Neuronal stem cell (in vitro differentiated cells): ENCODE measurements at regions not wholly inside any gene's neighbourhood (a gene's known extent, or its start where the extent isn't known, plus 50 kb on each side); places are given as distances from the start of the nearest gene placed in this dataset.

ENCODE experiments used
- DNase-seq: peaks from one replicate; pipeline ENCODE4 v3.0.0-alpha.2; 2013; ENCODE audit warnings: low spot score
- H2AFZ ChIP-seq: one replicate; pipeline ENCODE4 v1.6.1; 2013; ENCODE audit warnings: mild to moderate bottlenecking, low read length, inconsistent platforms
- H2AK5ac ChIP-seq: 2 replicates; pipeline ENCODE4 v1.6.1; 2013; ENCODE audit warnings: low read depth, mild to moderate bottlenecking, inconsistent platforms, low read length, moderate library complexity, mixed read lengths
- H2BK120ac ChIP-seq: 2 replicates; pipeline ENCODE4 v1.6.1; 2013; ENCODE audit warnings: low read depth, mild to moderate bottlenecking, inconsistent platforms, low read length, moderate library complexity, mixed read lengths
- H2BK12ac ChIP-seq: one replicate; pipeline ENCODE4 v1.6.1; 2013; ENCODE audit warnings: low read length, inconsistent platforms
- H2BK15ac ChIP-seq: 2 replicates; pipeline ENCODE4 v1.6.1; 2013; ENCODE audit warnings: mild to moderate bottlenecking, low read length, inconsistent platforms, mixed read lengths
- H2BK5ac ChIP-seq: one replicate; pipeline ENCODE4 v1.6.1; 2013; ENCODE audit warnings: inconsistent platforms, mild to moderate bottlenecking, low read length, moderate library complexity
- H3K14ac ChIP-seq: one replicate; pipeline ENCODE4 v1.6.1; 2013; ENCODE audit warnings: low read length, inconsistent platforms
- H3K18ac ChIP-seq: 2 replicates; pipeline ENCODE4 v1.6.1; 2013; ENCODE audit warnings: low read length, inconsistent platforms
- H3K23ac ChIP-seq: 2 replicates; pipeline ENCODE4 v1.6.1; 2013; ENCODE audit warnings: low read depth, mild to moderate bottlenecking, mixed read lengths, low read length, inconsistent platforms; ENCODE audit not compliant: poor library complexity
- H3K27ac ChIP-seq: replicated peaks from 3 replicates; pipeline ENCODE4 v1.5.1; 2013; ENCODE audit warnings: low read length, inconsistent platforms
- H3K27me3 ChIP-seq, 3 experiments: 2 replicates each; pipeline ENCODE4 v1.6.1; 2013; ENCODE audit warnings: low read length in 3 of 3, mild to moderate bottlenecking in 2 of 3, inconsistent platforms in 1 of 3, low read depth in 1 of 3, mixed read lengths in 1 of 3, moderate library complexity in 1 of 3; ENCODE audit not compliant: control insufficient read depth in 3 of 3, insufficient read depth in 3 of 3
- H3K36me3 ChIP-seq, 2 donors: replicated peaks in 1 of 2; 2 replicates each; pipeline ENCODE4 v1.6.1; 2013; ENCODE audit warnings: low read length in 2 of 2; ENCODE audit not compliant: control insufficient read depth in 2 of 2, insufficient read depth in 2 of 2
- H3K4ac ChIP-seq: 2 replicates; pipeline ENCODE4 v1.6.1; 2013; ENCODE audit warnings: inconsistent platforms, mild to moderate bottlenecking, low read length, moderate library complexity
- H3K4me1 ChIP-seq, 2 donors: 1 replicate in 1 of 2; 2 replicates in 1 of 2; pipeline ENCODE4 v1.6.1; 2013; ENCODE audit warnings: low read length in 2 of 2, low read depth in 1 of 2; ENCODE audit not compliant: control insufficient read depth in 2 of 2, insufficient read depth in 1 of 2
- H3K4me2 ChIP-seq: one replicate; pipeline ENCODE4 v1.6.1; 2013; ENCODE audit warnings: mild to moderate bottlenecking, low read length, inconsistent platforms; ENCODE audit not compliant: insufficient read depth, poor library complexity, severe bottlenecking
- H3K4me3 ChIP-seq, 2 donors: 2 replicates each; pipeline ENCODE4 v1.5.1; 2013; ENCODE audit warnings: low read length in 2 of 2, mild to moderate bottlenecking in 2 of 2, inconsistent platforms in 1 of 2, moderate library complexity in 1 of 2
- H3K79me1 ChIP-seq: one replicate; pipeline ENCODE4 v1.6.1; 2013; ENCODE audit warnings: low read depth, mild to moderate bottlenecking, inconsistent platforms, low read length, moderate library complexity
- H3K9ac ChIP-seq: one replicate; pipeline ENCODE4 v1.6.1; 2013; ENCODE audit warnings: mild to moderate bottlenecking, low read depth, low read length, inconsistent platforms; ENCODE audit not compliant: poor library complexity
- H3K9me3 ChIP-seq, 2 donors: replicated peaks in 1 of 2; 2 replicates each; pipeline versions ENCODE3 to v1.6.1; 2013; ENCODE audit warnings: low read length in 2 of 2, mild to moderate bottlenecking in 2 of 2, inconsistent platforms in 1 of 2, low read depth in 1 of 2, mixed read lengths in 1 of 2, moderate library complexity in 1 of 2; ENCODE audit not compliant: control insufficient read depth in 2 of 2, insufficient read depth in 1 of 2
- H4K8ac ChIP-seq: one replicate; pipeline ENCODE4 v1.6.1; 2013; ENCODE audit warnings: low read depth, mild to moderate bottlenecking, inconsistent platforms, low read length, moderate library complexity
- H4K91ac ChIP-seq: one replicate; pipeline ENCODE4 v1.6.1; 2013; ENCODE audit warnings: low read length, low read depth, mild to moderate bottlenecking, inconsistent platforms; ENCODE audit not compliant: poor library complexity
- WGBS, 2 donors: extraction: QIAGEN DNeasy Blood & Tissue Kit; methylation state at CpG; one replicate each; pipeline ENCODE4 v1.1.7; 2013; ENCODE audit warnings: missing lambda C conversion rate in 2 of 2, mixed read lengths in 1 of 2; ENCODE audit not compliant: insufficient read length in 2 of 2, insufficient replicate concordance in 1 of 2; ENCODE audit errors: extremely low coverage in 2 of 2; 5-methylcytosine and 5-hydroxymethylcytosine counted together

GRCh38 chr1:38783640-38784229 lies 75.8 kb downstream of the RRAGC start:
- H3K27me3 ChIP-seq, result peaks cover 0 to 38% (median 0%) of the 10 kb centered on the region in 3 experiments
- no peak overlapping the region for H2BK15ac ChIP-seq
- no peak overlapping the region for H2BK5ac ChIP-seq
- no peak overlapping the region for H2AK5ac ChIP-seq
- H3K4me2 ChIP-seq, result no peak overlapping the region
- no peaks in the 10 kb centered on the region for H3K36me3 ChIP-seq
- peak overlapping the region in 1 of 2 donors; percentile 26 for H3K4me3 ChIP-seq
- H3K4me1 ChIP-seq, result peaks cover 8 to 16% of the 10 kb centered on the region in 2 donors
- no peak for DNase-seq
- no CpG with 5 or more reads among the region's 34 CpGs for WGBS, 2 donors
- no peak overlapping the region for H2BK120ac ChIP-seq
- H2AFZ ChIP-seq, result peak overlapping the region; percentile 76
- H3K14ac ChIP-seq, result peak overlapping the region; percentile 82
- H3K4ac ChIP-seq, result no peak overlapping the region
- H2BK12ac ChIP-seq, result peak overlapping the region; percentile 36
- no peak overlapping the region for H4K91ac ChIP-seq
- no peaks in the 10 kb centered on the region for H3K79me1 ChIP-seq
- no peak overlapping the region for H4K8ac ChIP-seq
- H3K9me3 ChIP-seq, result no peaks in the 10 kb centered on the region
- H3K27ac ChIP-seq, result no peak overlapping the region
- peak overlapping the region; percentile 88 for H3K18ac ChIP-seq
- peak overlapping the region; percentile 48 for H3K23ac ChIP-seq
- H3K9ac ChIP-seq, result no peak overlapping the region

DNA sequence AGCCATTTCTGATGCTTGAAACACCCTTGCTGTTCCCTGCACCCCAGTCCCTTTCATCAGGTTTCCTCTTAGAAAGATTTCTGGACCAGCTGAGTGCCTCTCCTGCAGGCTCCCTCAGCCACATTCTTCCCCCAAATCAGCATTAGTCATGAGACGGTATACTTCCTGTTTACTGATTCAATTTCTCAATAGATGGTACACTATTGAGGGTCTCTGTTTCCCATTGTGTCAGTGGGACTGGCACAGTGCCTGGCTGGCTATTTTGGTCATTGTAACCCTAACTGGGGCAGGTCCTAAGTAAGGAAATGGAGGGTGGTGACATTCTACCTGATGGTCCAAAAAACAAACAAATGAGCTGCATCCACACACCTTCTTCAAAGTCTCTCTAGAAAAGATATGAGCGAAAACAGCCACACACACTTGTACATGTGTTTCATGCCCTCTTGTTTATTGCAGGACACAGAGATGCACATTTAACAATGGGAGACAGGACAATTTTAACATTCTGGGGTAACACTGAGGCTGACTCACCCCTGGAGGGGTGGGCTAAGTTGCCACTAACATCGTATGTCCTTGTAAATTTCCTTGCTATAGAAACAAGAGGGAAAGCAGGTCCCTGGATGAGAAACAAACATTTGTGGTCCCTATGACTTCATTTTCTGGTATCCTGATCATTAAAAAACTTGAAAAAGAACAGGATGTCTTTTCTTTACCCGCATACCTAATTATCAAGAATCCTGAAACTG lies 77.5 kb downstream of the RRAGC start:
- Histone ChIP-seq H3K27me3 (peaks cover 0 to 24% (median 0%) of the 10 kb centered on the region in 3 experiments), H3K36me3 (no peaks in the 10 kb centered on the region), H2AFZ (no peak overlapping the region), H2BK12ac (no peak overlapping the region), H3K4ac (no peak overlapping the region), H3K27ac (no peak overlapping the region), H2BK15ac (no peak overlapping the region), H3K18ac (no peak overlapping the region), H3K4me2 (no peak overlapping the region), H4K8ac (no peak overlapping the region), H3K9me3 (no peaks in the 10 kb centered on the region), H3K9ac (no peak overlapping the region), H3K23ac (no peak overlapping the region), H3K4me1 (peaks cover 9 to 16% of the 10 kb centered on the region in 2 donors), H4K91ac (no peak overlapping the region), H2BK120ac (no peak overlapping the region), H3K79me1 (no peaks in the 10 kb centered on the region), H2AK5ac (no peak overlapping the region), H2BK5ac (no peak overlapping the region), H3K14ac (no peak overlapping the region), H3K4me3 (no peak overlapping the region)
- WGBS, 2 donors, result no CpG with 5 or more reads among the region's 4 CpGs
- no peak for DNase-seq

- no peaks in the 10 kb centered on the region for H3K36me3 ChIP-seq
Measured at GRCh38 chr1:38780133-38780532, 79.4 kb downstream of the RRAGC start.

GRCh38 chr1:38779491-38779890 lies 80.1 kb downstream of the RRAGC start:
- H3K9ac ChIP-seq, result no peak overlapping the region
- no peak overlapping the region for H3K4me3 ChIP-seq
- no peak overlapping the region for H2BK120ac ChIP-seq
- no peak overlapping the region for H2BK15ac ChIP-seq
- H2AK5ac ChIP-seq, result no peak overlapping the region
- no peak overlapping the region for H2AFZ ChIP-seq
- no peak for DNase-seq
- H2BK5ac ChIP-seq, result no peak overlapping the region
- no peaks in the 10 kb centered on the region for H3K36me3 ChIP-seq
- H3K4ac ChIP-seq, result no peak overlapping the region
- H3K27ac ChIP-seq, result no peak overlapping the region
- peaks cover 10 to 16% of the 10 kb centered on the region in 2 donors for H3K4me1 ChIP-seq
- H3K18ac ChIP-seq, result no peak overlapping the region
- H4K91ac ChIP-seq, result no peak overlapping the region
- no peaks in the 10 kb centered on the region for H3K79me1 ChIP-seq
- peaks cover 0 to 18% (median 0%) of the 10 kb centered on the region in 3 experiments for H3K27me3 ChIP-seq
- H3K14ac ChIP-seq, result no peak overlapping the region
- no peak overlapping the region for H3K23ac ChIP-seq
- no peak overlapping the region for H4K8ac ChIP-seq
- WGBS, 2 donors, result no CpG with 5 or more reads among the region's 5 CpGs
- no peak overlapping the region for H2BK12ac ChIP-seq
- no peaks in the 10 kb centered on the region for H3K9me3 ChIP-seq
- no peak overlapping the region for H3K4me2 ChIP-seq

More at GRCh38 chr1:38780133-38780532, 79.4 kb downstream of the RRAGC start:
- H2BK120ac ChIP-seq, result no peak overlapping the region
- H3K4ac ChIP-seq, result no peak overlapping the region
- no peak overlapping the region for H3K4me2 ChIP-seq
- no peak overlapping the region for H2AK5ac ChIP-seq
- H4K8ac ChIP-seq, result no peak overlapping the region
- no peak overlapping the region for H2AFZ ChIP-seq
- H4K91ac ChIP-seq, result no peak overlapping the region
- H3K27me3 ChIP-seq, result peaks cover 0 to 17% (median 0%) of the 10 kb centered on the region in 3 experiments
- no peak overlapping the region for H3K18ac ChIP-seq
- no peak overlapping the region for H2BK12ac ChIP-seq
- no peaks in the 10 kb centered on the region for H3K79me1 ChIP-seq
- no peaks in the 10 kb centered on the region for H3K9me3 ChIP-seq
- peaks cover 7 to 16% of the 10 kb centered on the region in 2 donors for H3K4me1 ChIP-seq
- H3K9ac ChIP-seq, result no peak overlapping the region
- H3K14ac ChIP-seq, result no peak overlapping the region
- H2BK5ac ChIP-seq, result no peak overlapping the region
- no peak overlapping the region for H3K27ac ChIP-seq
- no CpG with 5 or more reads among the region's 4 CpGs for WGBS, 2 donors
- no peak overlapping the region for H3K4me3 ChIP-seq
- H3K23ac ChIP-seq, result no peak overlapping the region
- no peak overlapping the region for H2BK15ac ChIP-seq
- DNase-seq, result no peak
